Activated CD8-positive, alpha-beta memory T cell treated with anti-CD3 and anti-CD28 coated beads for 36 hours (primary cell): ENCODE measurements at regions not wholly inside any gene's neighbourhood (a gene's known extent, or its start where the extent isn't known, plus 50 kb on each side); places are given as distances from the start of the nearest gene placed in this dataset.
"Not testable (repeated sequence)": the region's sequence is repeated elsewhere in the genome, so short reads cannot be mapped to it uniquely, and the experiment has no call there.

Experiments
- CTCF ChIA-PET: fragments of 350-600 bp; sonication (Branson Sonifier 250); formaldehyde crosslinking; loops from one replicate; lab custom pipeline; 2021; ENCODE audit warnings: antibody characterized with exemption; lab: Charles Lee
- POLR2A ChIA-PET: fragments of 350-600 bp; sonication (Branson Sonifier 250); formaldehyde crosslinking; loops from one replicate; lab custom pipeline; 2021; ENCODE audit warnings: antibody characterized with exemption; lab: Charles Lee

DNA sequence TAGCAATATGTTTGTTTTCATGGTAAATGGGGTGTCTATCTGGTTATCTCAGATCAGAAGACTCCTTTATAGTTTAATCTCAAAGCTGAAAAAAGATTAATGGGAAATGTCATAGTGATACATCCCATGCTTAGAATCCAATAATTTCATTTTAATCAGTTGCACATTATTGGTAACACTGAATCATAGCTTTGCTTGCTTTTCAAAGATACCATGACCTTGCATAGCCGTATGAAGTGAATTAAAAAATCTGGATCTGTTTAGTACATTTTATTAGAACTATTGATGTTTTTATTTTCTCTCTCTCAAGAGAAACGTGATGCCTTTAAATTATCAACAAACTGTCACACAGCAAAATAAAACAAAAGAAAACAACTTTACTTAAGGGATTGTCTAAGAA, 506.7 kb upstream of the SGO1 start:
- ChIA-PET POLR2A (no interaction called here), CTCF (no interaction called here)

DNA sequence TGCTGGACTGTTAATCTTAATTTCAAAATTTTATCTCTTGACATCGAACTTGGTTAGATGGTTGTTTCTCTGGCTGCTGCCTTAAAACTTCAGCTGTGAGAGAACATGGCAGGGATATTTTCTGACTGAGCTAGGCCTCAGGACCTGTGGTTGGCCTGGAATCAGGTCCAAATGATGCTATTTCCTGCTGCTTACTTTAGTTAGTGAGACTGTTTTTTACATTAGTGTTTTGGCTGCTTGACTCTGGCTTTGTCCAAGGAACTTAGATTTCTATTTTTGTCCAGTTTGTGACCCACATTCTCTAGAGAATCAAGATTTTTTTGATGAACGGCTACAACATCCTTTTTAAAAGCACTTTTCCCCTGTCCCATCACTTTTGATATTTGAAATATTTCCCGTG, 497.9 kb upstream of the SGO1 start:
- ChIA-PET CTCF (no interaction called here), POLR2A (no interaction called here)

DNA sequence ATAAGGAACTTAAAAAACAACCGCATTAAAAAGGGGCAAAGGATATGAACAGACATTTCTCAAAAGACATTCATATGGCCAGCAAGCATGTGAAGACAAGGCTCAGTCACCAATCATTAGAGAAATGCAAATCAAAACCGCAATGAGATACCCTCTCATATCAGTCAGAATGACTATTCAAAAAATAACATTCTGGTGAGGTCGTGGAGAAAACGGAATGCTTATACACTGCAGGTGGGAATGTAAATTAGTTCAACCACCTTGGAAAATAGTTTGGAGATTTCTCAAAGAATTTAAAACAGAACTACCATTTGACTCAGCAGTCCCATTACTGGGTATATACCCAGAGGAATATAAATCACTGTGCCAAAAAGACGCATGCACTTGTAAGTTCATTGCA, 496.6 kb upstream of the SGO1 start:
- POLR2A ChIA-PET: no interaction called here
- CTCF ChIA-PET: no interaction called here

DNA sequence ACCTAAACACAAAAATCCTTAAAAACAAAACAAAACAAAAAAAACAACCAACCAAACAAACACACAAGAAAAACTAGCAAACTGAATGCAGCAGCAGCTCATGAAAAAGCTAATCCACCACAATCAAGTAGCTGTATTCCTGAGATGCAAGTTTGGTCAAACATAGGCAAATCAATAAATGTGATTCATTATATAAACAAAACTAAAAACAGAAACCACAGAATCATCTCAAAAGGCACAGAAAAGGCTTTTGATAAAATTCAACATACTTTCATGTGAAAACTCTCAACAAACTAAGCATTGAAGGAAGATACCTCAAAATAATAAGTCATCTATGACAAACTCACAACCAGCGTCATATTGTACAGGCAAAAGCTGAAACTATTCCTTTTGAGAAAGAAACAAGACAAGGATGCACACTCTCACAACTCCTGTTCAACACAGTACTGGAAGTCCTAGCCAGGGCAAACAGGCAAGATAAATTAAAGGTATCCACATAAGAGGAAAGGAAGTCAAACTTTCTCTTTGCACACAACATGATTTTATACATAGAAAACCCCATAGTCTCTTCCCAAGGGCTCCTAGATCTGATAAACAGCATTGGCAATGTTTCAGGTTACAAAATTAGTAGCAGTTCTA, 495.1 kb upstream of the SGO1 start:
- CTCF ChIA-PET: no interaction called here
- POLR2A ChIA-PET: no interaction called here

DNA sequence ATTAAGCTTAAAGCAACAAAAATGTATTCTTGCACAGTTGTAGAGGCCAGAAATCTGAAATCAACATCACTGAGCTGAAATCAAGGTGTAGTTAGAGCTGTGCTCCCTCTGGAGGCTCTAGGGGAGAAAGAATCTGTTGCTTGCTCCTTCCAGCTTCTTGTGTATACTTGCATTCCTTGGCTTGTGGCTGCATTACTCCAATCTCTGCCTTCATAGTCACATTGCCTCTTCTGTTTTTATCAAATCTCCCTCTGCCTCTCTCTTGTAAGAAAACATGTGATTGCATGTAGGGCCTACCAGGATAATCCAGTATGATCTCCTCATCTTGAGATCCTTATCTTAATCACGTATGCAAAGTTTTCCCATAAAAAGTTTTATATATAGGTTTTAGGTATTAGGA, 487.9 kb upstream of the SGO1 start:
- CTCF ChIA-PET: no interaction called here
- POLR2A ChIA-PET: no interaction called here

DNA sequence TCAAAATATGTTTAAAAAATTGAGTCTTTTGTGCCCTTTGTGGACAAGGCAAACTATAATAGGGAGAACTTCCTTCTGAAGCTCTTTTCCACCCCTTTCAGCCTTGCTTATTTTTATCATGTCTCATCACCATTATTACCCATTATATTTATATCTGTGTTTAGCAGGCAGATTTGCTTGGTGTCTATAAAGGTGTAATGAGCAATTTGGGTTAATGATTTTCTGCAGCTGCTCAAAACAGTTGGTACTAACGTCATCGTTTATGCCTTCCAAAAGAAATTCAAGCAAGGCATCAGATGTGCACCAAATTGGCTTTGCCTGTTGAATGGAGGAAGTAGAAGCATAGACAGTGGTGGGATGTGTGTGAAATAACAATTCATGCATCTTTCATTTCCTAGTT, 483.7 kb upstream of the SGO1 start:
- CTCF ChIA-PET: no interaction called here

DNA sequence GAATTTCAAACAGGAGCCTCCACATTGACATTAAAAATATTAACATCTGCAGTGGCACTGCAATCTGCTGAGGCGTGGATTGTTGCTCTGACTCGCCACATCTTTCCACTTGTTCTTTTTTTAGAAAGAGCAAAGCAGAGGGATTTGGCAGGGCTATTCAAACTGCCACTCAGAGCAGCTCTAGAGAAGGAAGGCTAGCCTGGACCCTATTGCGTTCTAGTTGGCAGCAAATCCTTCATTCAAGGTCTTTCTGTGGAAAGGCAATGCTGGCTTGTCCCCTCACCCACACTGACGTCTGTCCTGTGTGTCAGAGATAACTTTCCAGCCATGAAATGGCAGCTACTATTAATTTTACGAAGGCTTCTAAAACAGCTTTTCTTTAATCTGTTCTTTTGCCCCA, 483.2 kb upstream of the SGO1 start:
- POLR2A ChIA-PET: no interaction called here
- CTCF ChIA-PET: no interaction called here

More for the DNA sequence above, 483.7 kb upstream of the SGO1 start:
- POLR2A ChIA-PET: no interaction called here

DNA sequence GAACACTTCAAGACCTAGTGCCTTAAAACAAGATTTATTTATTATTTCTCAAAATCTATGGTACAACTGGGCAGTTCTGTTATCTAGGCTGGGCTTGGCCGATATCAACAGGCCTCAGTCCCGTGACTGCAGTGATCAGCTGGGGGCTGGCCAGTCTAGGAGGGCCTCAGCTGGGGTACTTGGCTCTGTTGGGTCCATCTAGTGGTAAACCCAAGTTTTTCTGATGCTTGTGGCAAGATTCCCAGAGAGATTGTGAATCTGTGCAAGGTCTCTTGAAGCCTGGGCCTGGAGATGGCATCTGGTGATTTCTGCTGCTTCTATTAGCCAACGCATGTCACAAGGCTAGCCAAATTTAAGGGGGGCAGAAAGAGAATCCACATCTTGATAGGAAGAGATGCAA, 482.4 kb upstream of the SGO1 start:
- POLR2A ChIA-PET: no interaction called here
- CTCF ChIA-PET: no interaction called here

DNA sequence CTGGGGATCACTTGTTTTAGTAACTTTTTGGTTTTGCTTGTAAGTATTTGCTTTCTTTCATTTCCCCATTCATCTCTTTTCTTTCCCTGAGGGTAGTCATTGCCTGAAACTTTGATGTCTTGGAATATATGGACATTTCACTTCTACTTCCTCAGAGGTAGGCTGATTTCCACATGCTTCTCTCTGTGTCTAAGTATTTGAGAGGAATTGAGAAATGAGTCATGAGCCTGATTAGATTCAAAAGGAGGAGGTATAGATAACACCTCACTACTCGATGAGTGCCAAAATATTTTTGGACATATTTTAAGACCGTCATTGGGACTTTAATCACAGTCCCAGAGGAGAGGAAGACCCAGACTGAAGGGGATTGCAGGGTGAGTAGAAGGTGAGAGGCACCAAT, 480.1 kb upstream of the SGO1 start:
- POLR2A ChIA-PET: no interaction called here

DNA sequence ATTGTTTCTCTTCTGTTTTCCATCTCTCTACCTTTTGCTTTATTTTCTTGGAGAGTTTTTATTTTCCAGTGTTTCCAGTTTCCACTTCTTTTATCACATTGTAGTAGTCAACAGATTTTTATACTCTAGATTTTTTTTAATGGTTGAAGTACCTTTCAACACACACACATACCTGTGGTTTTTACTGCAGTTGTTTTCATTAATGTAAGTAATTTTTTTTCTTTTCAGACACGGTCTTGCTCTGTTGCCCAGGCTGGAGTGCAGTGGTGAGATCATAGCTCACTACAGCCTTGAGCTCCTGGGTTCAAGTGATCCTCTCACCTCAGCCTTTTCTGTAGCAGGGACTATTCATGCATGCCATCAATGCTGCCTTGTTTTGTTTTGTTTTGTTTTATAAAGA, 472.5 kb upstream of the SGO1 start:
- POLR2A ChIA-PET: no interaction called here

More for the DNA sequence above, 480.1 kb upstream of the SGO1 start:
- CTCF ChIA-PET: no interaction called here

DNA sequence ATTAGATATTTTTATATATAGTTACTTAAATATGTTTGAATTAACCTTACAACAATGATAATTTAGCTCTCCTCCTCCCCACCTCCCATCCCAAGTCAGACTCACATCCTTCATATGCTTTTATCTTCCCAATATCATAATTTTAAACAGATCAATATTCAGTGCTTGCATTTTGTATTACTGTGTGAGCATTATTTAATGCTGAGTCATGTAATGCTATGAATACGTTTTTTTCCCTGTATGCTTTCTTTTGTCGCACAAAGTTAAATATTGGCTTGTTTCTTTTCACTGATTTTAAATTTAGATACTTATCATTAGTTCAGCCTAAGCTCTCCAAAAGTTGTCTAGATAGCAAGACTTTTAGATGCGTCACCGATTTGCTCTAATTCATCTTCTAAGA, 471.6 kb upstream of the SGO1 start:
- ChIA-PET POLR2A (no interaction called here), CTCF (no interaction called here)

More for the DNA sequence above, 472.5 kb upstream of the SGO1 start:
- CTCF ChIA-PET: no interaction called here

DNA sequence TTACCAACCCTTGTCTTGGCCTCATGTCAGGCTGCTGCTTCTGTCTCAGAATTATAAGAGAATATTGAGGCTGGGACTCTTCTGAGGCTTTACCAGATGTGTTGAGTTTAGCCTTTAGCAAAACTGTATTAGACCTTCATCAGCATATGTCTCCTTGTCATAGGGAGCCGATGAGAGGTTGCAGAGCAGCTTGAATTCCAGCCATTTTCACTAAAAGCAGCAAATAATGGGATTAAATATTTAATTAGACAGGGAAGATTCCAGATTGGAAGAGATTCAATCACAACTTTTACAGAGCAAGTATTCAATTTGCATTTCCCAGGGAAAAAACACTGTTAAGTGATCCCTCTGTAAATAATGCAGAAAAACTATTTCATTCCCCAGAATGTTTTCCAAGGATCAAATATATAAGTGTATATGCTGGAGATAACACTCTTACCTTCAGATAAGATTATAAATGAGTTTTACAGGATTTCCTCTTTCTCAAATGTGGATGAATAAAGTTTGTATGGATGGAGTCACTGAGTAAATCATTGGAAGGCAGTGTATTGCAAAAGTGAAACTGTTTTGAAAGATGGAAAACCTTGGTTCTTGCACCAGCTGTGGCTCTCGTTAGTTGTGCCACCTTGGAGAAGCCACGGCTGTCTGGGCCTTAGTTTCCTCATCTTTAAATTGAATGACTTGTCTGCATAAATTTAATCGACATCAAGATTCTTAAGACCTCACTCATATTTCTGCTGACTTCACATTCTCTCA, 466.4 kb upstream of the SGO1 start:
- CTCF ChIA-PET: no interaction called here
- POLR2A ChIA-PET: no interaction called here

DNA sequence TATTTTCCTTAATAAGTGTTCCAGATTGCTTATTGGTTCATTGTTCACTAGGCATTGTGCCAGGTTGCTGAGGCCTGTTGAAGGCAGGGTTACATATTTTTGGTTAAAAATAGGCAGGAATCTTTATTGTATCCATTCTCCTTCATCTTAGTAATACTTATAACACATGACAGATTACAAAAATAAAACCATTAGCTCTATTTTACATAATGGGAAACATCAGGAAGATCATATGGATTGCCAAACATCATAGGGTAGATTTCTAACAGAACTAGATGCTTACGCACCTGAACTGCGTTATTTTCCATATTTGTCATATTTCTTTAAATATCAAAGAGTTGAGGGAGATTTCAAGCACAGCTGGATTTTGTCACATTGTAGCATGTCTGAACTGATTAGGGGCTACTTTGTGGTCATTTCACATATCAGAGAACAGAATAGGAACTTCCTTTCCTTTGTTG, 462.9 kb upstream of the SGO1 start:
- CTCF ChIA-PET: no interaction called here
- POLR2A ChIA-PET: no interaction called here

DNA sequence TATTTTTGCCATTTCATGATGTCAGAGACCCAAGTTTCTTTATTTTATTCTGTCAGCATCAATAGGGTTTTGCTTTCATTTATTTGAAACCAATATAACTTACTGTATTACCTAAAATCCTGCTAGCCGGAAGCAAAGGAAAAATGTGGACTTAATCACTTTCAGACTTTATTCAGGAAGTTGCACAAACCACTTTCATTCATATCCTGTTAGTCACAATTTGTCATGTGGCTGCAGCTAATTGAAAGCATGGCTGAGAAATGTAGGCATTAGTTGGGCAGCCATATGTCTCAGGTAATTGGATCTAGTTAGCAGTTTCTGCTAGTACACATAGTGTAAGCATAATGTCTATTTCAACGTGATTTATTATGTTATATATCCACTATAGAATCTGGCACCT, 462.3 kb upstream of the SGO1 start:
- POLR2A ChIA-PET: no interaction called here
- CTCF ChIA-PET: no interaction called here

DNA sequence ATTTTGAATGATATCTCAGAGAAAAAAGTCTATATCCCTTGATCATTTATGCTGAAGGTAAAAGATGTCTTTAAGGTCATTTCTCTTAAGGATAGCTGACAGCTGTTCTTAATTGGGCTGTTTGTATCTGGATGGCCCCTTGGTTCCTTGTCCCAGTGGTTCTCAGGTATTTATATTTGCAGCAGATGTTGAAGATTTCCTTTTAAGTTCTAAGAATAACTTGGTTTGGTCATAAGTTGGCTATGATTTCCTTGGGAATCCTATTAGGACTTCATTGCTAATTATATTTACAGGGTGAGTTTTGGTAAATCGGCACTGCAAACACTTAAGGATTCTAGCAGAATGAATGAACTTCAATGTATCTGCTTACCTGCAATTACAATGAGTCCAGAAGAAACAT, 460.4 kb upstream of the SGO1 start:
- ChIA-PET POLR2A (no interaction called here), CTCF (no interaction called here)

DNA sequence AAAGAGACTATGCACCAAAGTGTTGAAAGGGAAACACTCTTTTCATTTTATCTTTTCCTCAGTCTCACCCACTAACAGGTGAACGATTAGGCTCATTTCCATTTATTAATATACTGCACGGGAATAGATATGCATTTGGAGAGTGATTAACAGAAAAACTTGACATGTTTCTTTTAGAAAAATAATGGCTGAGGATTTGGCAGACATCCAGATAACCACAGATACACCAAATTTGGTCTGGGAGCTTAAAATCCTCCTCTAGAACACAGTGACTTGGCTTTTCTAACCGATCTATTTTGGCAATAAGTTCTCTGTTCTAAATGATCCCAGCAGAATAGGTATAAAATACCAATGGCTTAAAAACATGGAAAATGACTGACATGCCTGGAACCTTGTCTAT, 459.3 kb upstream of the SGO1 start:
- CTCF ChIA-PET: no interaction called here
- POLR2A ChIA-PET: no interaction called here

DNA sequence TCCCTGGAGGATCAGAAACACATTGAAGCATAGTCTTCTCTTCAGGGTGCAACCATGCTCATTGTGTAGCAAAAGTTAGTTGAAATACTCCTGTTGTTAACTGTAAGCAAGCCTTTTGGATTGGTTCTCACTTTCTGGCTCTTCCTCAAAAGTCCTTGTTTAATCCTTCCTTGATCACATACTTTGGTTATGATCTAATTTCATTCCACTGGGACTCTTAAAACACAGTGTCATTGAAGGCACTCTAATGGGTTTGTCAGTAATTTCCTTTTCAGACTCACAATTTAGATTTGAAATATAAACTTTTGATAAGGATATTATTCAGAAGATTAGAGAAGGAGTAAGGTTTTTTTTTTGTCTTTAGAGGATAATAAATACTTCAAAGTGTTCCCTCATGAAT, 451.7 kb upstream of the SGO1 start:
- POLR2A ChIA-PET: no interaction called here
- CTCF ChIA-PET: no interaction called here

DNA sequence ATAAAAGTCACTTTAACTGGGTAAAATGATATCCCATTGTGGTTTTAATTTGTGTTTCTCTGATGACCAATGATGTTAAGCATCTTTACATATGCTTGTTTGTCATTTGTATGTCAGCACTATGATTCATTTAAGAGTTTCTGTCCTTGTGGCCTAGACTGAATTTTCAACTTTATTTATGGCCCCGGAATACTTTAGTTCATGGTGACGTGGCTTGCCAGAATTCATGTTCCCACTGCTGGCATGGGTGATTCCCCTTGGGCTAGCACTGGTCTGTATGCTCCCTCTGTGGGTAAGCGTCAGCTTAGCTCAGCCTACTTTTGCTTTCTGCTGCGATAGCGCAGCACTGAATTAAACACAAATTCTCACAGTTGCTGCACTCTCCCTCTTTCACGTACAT, 436.3 kb upstream of the SGO1 start:
- ChIA-PET CTCF (no interaction called here), POLR2A (no interaction called here)

DNA sequence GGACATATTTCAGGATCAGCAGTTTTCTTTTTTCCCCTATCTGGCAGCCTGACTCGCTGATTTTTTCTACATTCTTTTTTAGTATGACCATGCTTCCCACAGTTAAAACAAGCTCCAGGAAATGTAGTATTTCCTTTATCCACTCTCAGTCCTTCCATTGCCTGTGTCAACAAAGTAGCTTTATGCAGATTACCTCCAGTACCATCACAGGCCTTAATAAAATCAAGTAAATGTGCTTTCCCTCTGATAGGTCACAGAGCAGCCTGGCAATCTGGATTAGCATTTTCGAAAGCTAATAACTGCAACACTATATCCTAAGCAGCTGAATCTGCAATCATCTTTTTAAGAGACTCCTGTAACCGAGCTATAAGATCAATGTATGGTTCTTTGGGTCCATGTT, 432.6 kb upstream of the SGO1 start:
- CTCF ChIA-PET, POLR2A ChIA-PET: not testable (repeated sequence)

DNA sequence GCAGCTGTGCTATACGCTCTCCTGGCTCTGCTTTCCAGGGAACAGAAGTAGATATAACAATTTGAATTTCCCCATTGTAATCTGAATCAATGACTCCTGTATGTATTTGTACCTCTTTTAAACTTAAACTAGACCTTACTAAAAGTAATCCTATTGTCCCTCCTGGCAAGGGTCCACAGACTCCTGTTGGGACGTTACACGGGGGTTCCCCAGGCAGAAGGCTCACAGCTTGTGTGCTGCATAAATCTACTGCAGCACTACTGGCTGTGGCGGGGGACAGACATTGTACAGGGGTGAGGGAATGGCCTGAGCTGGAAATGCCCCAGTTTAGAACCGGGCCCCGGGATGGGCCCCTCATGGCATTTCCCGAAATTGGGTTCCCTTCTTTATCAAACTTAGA, 432.2 kb upstream of the SGO1 start:
- CTCF ChIA-PET, POLR2A ChIA-PET: not testable (repeated sequence)

DNA sequence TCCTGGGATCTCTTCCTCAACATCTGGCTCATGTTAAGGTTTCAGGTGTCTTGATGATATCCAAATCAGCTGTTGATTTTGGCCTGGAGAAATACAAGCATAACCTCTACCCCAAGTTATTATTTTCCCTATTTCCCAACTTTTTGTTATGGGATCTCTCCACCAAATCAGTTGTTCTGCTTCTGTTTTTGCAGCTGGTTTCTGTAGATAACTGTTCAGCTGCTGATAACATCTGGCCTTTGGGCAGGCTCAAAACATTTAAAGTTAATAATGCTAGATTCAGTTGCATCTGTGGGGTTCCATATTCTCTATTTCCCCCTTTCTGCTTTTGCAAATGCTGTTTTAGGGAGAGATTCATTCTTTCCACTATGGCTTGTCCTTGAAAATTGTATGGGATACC, 430.0 kb upstream of the SGO1 start:
- POLR2A ChIA-PET, CTCF ChIA-PET: not testable (repeated sequence)
